ENCODE measurements at regions not wholly inside any gene's neighbourhood (a gene's known extent, or its start where the extent isn't known, plus 50 kb on each side); places are given as distances from the start of the nearest gene placed in this dataset. TPM values are rescaled to one million over a fixed set of nuclear protein-coding genes. Genes with fewer than 3 reads are reported as not detected.

DNA sequence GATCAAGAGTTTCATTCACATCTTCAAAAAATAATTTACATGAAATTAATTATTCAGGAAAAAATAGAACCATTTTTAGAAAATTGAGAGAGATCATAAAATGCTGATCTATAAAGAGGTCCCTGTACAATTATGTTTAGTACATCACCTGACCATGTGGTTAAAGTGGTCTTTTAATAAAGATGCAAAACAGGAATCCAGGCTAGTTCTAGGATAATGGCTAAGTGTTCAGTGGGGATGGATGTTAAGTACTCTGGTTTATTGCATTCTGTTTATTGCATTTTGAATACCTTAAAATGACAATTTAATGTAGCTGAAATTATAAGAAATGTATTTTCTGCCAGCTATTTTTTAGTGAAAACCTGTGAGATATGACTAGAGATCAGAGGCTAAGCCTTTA is 72.0 kb upstream of the SMC2 start:
- TF ChIP-seq POLR2A (IDR thresholded peaks at IDR 0.05): no peak
- Histone ChIP-seq H3K4me3 (no peak overlapping the region), H3K27me3 (no peaks in the 10 kb centered on the region), H3K36me3 (no peaks in the 10 kb centered on the region), H3K9me3 (no peaks in the 10 kb centered on the region), H3K4me1 (ENCODE audit: insufficient read depth) (no peaks in the 10 kb centered on the region), H3K27ac (no peak overlapping the region)
- intact Hi-C loops (cut with DNase I): no loop called here
- DNase-seq: no peak

DNA sequence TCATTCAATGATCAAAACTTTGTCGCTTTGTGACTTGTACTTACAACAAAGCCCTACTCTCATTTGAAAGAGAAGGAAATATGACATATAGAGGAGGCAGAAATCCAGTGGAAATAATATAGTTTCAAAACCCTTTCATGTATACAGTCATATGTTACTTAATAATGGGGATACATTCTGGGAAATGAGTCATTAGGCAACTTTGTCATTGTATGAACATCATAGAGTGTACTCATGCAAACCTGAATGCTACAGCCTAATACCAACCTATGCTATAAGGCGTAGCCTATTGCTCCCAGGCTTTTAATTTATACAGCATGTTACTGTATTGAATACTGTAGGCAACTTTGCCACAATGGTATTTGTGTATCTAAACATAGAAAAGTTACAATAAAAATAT is 69.0 kb upstream of the SMC2 start:
- no peaks in the 10 kb centered on the region for H3K4me1 ChIP-seq (ENCODE audit: insufficient read depth)
- no peaks in the 10 kb centered on the region for H3K36me3 ChIP-seq
- intact Hi-C loops (cut with DNase I): no loop called here
- no peak overlapping the region for H3K27ac ChIP-seq
- H3K27me3 ChIP-seq: no peaks in the 10 kb centered on the region
- no peak overlapping the region for H3K4me3 ChIP-seq
- DNase-seq: no peak
- WGBS, 3 donors: 91 to 95% (median 92%) methylated on average over 2 of the region's 2 CpGs
- TF ChIP-seq POLR2A (IDR thresholded peaks at IDR 0.05) (no peak), EP300 (IDR thresholded peaks at IDR 0.05) (no peak)
- TF ChIP-seq, protein P1, sequence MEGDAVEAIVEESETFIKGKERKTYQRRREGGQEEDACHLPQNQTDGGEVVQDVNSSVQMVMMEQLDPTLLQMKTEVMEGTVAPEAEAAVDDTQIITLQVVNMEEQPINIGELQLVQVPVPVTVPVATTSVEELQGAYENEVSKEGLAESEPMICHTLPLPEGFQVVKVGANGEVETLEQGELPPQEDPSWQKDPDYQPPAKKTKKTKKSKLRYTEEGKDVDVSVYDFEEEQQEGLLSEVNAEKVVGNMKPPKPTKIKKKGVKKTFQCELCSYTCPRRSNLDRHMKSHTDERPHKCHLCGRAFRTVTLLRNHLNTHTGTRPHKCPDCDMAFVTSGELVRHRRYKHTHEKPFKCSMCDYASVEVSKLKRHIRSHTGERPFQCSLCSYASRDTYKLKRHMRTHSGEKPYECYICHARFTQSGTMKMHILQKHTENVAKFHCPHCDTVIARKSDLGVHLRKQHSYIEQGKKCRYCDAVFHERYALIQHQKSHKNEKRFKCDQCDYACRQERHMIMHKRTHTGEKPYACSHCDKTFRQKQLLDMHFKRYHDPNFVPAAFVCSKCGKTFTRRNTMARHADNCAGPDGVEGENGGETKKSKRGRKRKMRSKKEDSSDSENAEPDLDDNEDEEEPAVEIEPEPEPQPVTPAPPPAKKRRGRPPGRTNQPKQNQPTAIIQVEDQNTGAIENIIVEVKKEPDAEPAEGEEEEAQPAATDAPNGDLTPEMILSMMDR (IDR thresholded peaks at IDR 0.05): no peak
- no peaks in the 10 kb centered on the region for H3K9me3 ChIP-seq

DNA sequence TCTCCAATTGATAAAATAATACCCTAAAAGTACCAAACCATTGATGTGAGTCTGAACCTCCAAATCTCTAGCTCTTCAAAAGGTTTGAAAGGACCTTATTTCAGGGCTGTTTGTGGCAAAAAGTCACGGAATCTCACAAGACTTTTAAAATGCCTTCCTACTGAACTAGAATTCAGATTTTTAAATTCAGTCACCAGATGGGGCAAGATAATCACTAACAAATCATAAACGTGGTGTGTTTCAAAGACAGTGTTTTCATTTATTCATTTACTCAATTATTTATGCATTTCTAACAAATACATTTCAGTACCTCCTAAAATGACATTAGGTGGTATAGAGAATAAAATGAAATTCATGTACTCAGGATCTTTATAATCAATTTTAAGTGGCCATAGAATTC is 68.2 kb upstream of the SMC2 start:
- H3K4me1 ChIP-seq (ENCODE audit: insufficient read depth): no peaks in the 10 kb centered on the region
- intact Hi-C loops (cut with DNase I): no loop called here
- TF ChIP-seq EP300 (IDR thresholded peaks at IDR 0.05) (no peak), POLR2A (IDR thresholded peaks at IDR 0.05) (no peak)
- TF ChIP-seq, protein P1 (IDR thresholded peaks at IDR 0.05): no peak
- no peak for DNase-seq
- H3K27ac ChIP-seq: no peak overlapping the region
- 23 to 31% (median 27%) methylated on average over 2 of the region's 2 CpGs for WGBS, 3 donors
- no peaks in the 10 kb centered on the region for H3K9me3 ChIP-seq
- H3K27me3 ChIP-seq: no peaks in the 10 kb centered on the region
- no peaks in the 10 kb centered on the region for H3K36me3 ChIP-seq
- H3K4me3 ChIP-seq: no peak overlapping the region

DNA sequence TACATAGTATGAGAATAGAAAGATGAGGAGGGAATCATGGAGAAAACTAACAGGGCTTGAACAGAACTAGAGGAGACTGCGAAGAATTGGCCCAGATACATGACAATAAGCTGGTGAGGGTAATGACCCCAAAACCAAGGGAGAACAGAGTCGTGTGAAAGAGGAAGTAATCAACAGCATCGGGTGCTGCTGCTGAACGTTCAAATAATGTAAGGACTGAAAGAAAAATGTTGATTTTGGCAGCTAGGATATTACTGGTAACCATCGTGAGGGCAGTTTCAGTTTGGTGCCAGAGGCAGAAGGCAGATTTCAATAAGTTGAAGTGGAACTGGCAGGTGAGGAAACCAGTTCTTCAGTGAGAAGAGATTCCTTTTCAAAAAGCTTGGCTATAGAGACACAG is 66.8 kb upstream of the SMC2 start:
- intact Hi-C loops (cut with DNase I): no loop called here
- Histone ChIP-seq H3K27ac (no peak overlapping the region), H3K27me3 (no peaks in the 10 kb centered on the region), H3K9me3 (no peaks in the 10 kb centered on the region), H3K4me3 (no peak overlapping the region), H3K36me3 (no peaks in the 10 kb centered on the region), H3K4me1 (ENCODE audit: insufficient read depth) (no peaks in the 10 kb centered on the region)
- DNase-seq: no peak
- TF ChIP-seq EP300 (IDR thresholded peaks at IDR 0.05) (no peak), POLR2A (IDR thresholded peaks at IDR 0.05) (no peak)
- TF ChIP-seq, protein P1 (IDR thresholded peaks at IDR 0.05): no peak
- WGBS, 3 donors: 40 to 62% (median 52%) methylated on average over 5 of the region's 5 CpGs

DNA sequence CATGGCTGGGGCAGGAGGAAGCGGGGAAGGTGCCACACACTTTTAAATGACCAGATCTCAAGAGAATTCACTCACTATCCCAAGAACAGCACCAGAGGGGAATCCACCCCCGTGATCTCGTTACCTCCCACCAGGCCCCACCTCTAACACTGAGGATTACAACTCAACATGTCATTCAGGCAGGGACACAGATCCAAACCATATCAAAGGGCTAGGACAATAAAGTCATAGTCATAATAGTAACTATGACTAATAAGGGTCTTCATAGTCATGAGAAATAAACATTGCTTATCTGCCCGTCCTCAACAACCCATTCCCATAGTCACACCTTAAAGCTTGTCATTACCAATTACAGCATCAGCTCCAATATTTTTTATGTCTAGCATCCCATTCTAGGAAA is 65.3 kb upstream of the SMC2 start:
- no peak overlapping the region for H3K4me3 ChIP-seq
- intact Hi-C loops (cut with DNase I): no loop called here
- no peaks in the 10 kb centered on the region for H3K27me3 ChIP-seq
- H3K36me3 ChIP-seq: no peaks in the 10 kb centered on the region
- H3K27ac ChIP-seq: no peak overlapping the region
- H3K9me3 ChIP-seq: no peaks in the 10 kb centered on the region
- TF ChIP-seq POLR2A (IDR thresholded peaks at IDR 0.05) (no peak), EP300 (IDR thresholded peaks at IDR 0.05) (no peak)
- TF ChIP-seq, protein P1 (IDR thresholded peaks at IDR 0.05): no peak
- no peaks in the 10 kb centered on the region for H3K4me1 ChIP-seq (ENCODE audit: insufficient read depth)
- DNase-seq: no peak
- WGBS, 3 donors: 74 to 77% (median 76%) methylated on average over 4 of the region's 4 CpGs

Small RNA genes in the stretch of these regions (small RNA-seq; reads per million reads assigned to genes)
- not detected for gene RNA5SP291
